H1 (cell line): ENCODE measurements at regions not wholly inside any gene's neighbourhood (a gene's known extent, or its start where the extent isn't known, plus 50 kb on each side); places are given as distances from the start of the nearest gene placed in this dataset.

Source experiments
- CTCF ChIA-PET: fragments of 300-600 bp; sonication (Branson Sonifier 250); formaldehyde crosslinking; loops from one replicate; lab custom pipeline; 2021; ENCODE audit not compliant: partially characterized antibody; lab: Charles Lee
- POLR2A ChIA-PET: fragments of 300-600 bp; sonication (Branson Sonifier 250); formaldehyde crosslinking; loops from one replicate; lab custom pipeline; 2021; ENCODE audit warnings: inconsistent platforms; ENCODE audit not compliant: partially characterized antibody; lab: Charles Lee
- DNase-seq, 2 experiments: peaks; one replicate each; pipeline versions ENCODE4 v3.0.0 to v3.0.0-alpha.2; 2010 to 2022; ENCODE audit warnings: low spot score in 2 of 2, low read depth in 1 of 2, mixed read lengths in 1 of 2
- FAIRE-seq: peaks from 2 replicates; lab custom pipeline; 2011; peaks lifted over from hg19 to GRCh38; lab: Jason Lieb, UNC
- H2AFZ ChIP-seq: 2 replicates; pipeline ENCODE4 v1.8.1; 2012; ENCODE audit warnings: low read length, inconsistent platforms
- H2AK5ac ChIP-seq: 2 replicates; pipeline ENCODE4 v1.6.1; 2013; ENCODE audit warnings: low read depth, low read length
- H2BK120ac ChIP-seq: replicated peaks from 2 replicates; pipeline ENCODE3; 2013; ENCODE audit warnings: low read depth, low read length, inconsistent platforms
- H2BK12ac ChIP-seq: 2 replicates; pipeline ENCODE4 v1.6.1; 2013; ENCODE audit warnings: low read depth, low read length
- H2BK15ac ChIP-seq: 2 replicates; pipeline ENCODE4 v1.6.1; 2013; ENCODE audit warnings: low read length
- H2BK20ac ChIP-seq: 2 replicates; pipeline ENCODE4 v1.6.1; 2013; ENCODE audit warnings: low read length
- H2BK5ac ChIP-seq: 2 replicates; pipeline ENCODE4 v1.6.1; 2013; ENCODE audit warnings: low read depth, low read length
- H3K14ac ChIP-seq: 2 replicates; pipeline ENCODE4 v1.6.1; 2013; ENCODE audit warnings: inconsistent platforms; ENCODE audit not compliant: insufficient read length
- H3K18ac ChIP-seq: 2 replicates; pipeline ENCODE4 v1.6.1; 2013; ENCODE audit warnings: low read length; ENCODE audit errors: extremely low read depth
- H3K23ac ChIP-seq: 2 replicates; pipeline ENCODE4 v1.6.1; 2013; ENCODE audit warnings: inconsistent platforms; ENCODE audit not compliant: insufficient read length
- H3K23me2 ChIP-seq: 2 replicates; pipeline ENCODE4 v1.6.1; 2013; ENCODE audit warnings: low read depth, low read length
- H3K27ac ChIP-seq: 2 replicates; pipeline ENCODE4 v1.6.1; 2011; ENCODE audit warnings: low read depth, low read length, inconsistent platforms
- H3K27me3 ChIP-seq, 4 experiments: replicated peaks in 1 of 4; 1 replicate in 1 of 4; 2 replicates in 3 of 4; pipeline versions ENCODE4 v1.6.1 to v1.8.1; 2011 to 2013; ENCODE audit warnings: low read length in 3 of 4, mild to moderate bottlenecking in 3 of 4, inconsistent platforms in 2 of 4, mixed read lengths in 2 of 4, moderate library complexity in 1 of 4; ENCODE audit not compliant: control insufficient read depth in 3 of 4, insufficient read depth in 3 of 4; ENCODE audit errors: extremely low read depth in 1 of 4
- H3K36me3 ChIP-seq, 4 experiments: 2 replicates each; pipeline versions ENCODE4 v1.6.1 to v1.8.1; 2011 to 2013; ENCODE audit warnings: mild to moderate bottlenecking in 4 of 4, low read length in 3 of 4, moderate library complexity in 2 of 4, control low read depth in 1 of 4, inconsistent platforms in 1 of 4; ENCODE audit not compliant: insufficient read depth in 4 of 4, control insufficient read depth in 2 of 4
- H3K4ac ChIP-seq: replicated peaks from 2 replicates; pipeline ENCODE3; 2013; ENCODE audit warnings: low read length, low read depth, mixed read lengths, inconsistent platforms; ENCODE audit not compliant: insufficient read length
- H3K4me1 ChIP-seq, 4 experiments: replicated peaks in 1 of 4; 1 replicate in 1 of 4; 2 replicates in 3 of 4; pipeline versions ENCODE4 v1.6.1 to v1.8.1; 2011 to 2013; ENCODE audit warnings: low read length in 3 of 4, inconsistent platforms in 2 of 4, mixed read lengths in 1 of 4; ENCODE audit not compliant: insufficient read depth in 4 of 4, control insufficient read depth in 3 of 4
- H3K4me2 ChIP-seq, 2 experiments: 2 replicates each; pipeline versions ENCODE4 v1.6.1 to v1.8.1; 2011 to 2013; ENCODE audit warnings: low read depth in 2 of 2, low read length in 2 of 2, control low read depth in 1 of 2, inconsistent platforms in 1 of 2, mild to moderate bottlenecking in 1 of 2; ENCODE audit not compliant: insufficient read depth in 1 of 2
- H3K4me3 ChIP-seq, 4 experiments: fragments of 200-600, 300-600 bp in 1 of 4; sonication (generic), shearing (Covaris generic), sonication (Bioruptor Twin) in 1 of 4; 2 replicates each; pipeline versions ENCODE4 v1.5.1 to v1.8.1; 2011 to 2016; ENCODE audit warnings: low read length in 4 of 4, low read depth in 3 of 4, control low read depth in 2 of 4, inconsistent platforms in 2 of 4, mild to moderate bottlenecking in 2 of 4, mixed read lengths in 1 of 4, moderate library complexity in 1 of 4; ENCODE audit not compliant: insufficient read depth in 2 of 4; ENCODE audit errors: extremely low read depth in 1 of 4
- H3K56ac ChIP-seq: replicated peaks from 2 replicates; pipeline ENCODE3; 2013; ENCODE audit warnings: low read depth, mild to moderate bottlenecking, mixed read lengths, low read length, inconsistent platforms; ENCODE audit not compliant: insufficient read length
- H3K79me1 ChIP-seq: 2 replicates; pipeline ENCODE4 v1.6.1; 2013; ENCODE audit warnings: low read depth, low read length, control low read depth
- H3K79me2 ChIP-seq, 2 experiments: 2 replicates each; pipeline versions ENCODE4 v1.6.1 to v1.8.1; 2012 to 2013; ENCODE audit warnings: low read length in 2 of 2, mild to moderate bottlenecking in 2 of 2, inconsistent platforms in 1 of 2; ENCODE audit not compliant: insufficient read depth in 2 of 2, control insufficient read depth in 1 of 2
- H3K9ac ChIP-seq, 4 experiments: replicated peaks in 1 of 4; 1 replicate in 1 of 4; 2 replicates in 3 of 4; pipeline versions ENCODE4 v1.6.1 to v1.8.1; 2011 to 2013; ENCODE audit warnings: low read depth in 3 of 4, low read length in 3 of 4, control low read depth in 2 of 4, mild to moderate bottlenecking in 2 of 4, moderate library complexity in 2 of 4, inconsistent platforms in 1 of 4; ENCODE audit errors: extremely low read depth in 1 of 4
- H3K9me3 ChIP-seq, 2 experiments: 2 replicates each; pipeline versions ENCODE4 v1.6.1 to v1.8.1; 2012 to 2013; ENCODE audit warnings: mild to moderate bottlenecking in 2 of 2, moderate library complexity in 2 of 2, control low read depth in 1 of 2, inconsistent platforms in 1 of 2, low read depth in 1 of 2, low read length in 1 of 2, mixed read lengths in 1 of 2; ENCODE audit not compliant: insufficient read depth in 2 of 2
- H4K20me1 ChIP-seq, 2 experiments: replicated peaks in 1 of 2; 2 replicates each; pipeline versions ENCODE3 to v1.8.1; 2011 to 2013; ENCODE audit warnings: inconsistent platforms in 2 of 2, low read length in 2 of 2, mild to moderate bottlenecking in 1 of 2; ENCODE audit not compliant: insufficient read depth in 2 of 2, control insufficient read depth in 1 of 2
- H4K5ac ChIP-seq: 2 replicates; pipeline ENCODE4 v1.6.1; 2013; ENCODE audit warnings: low read length, low read depth, mixed read lengths, inconsistent platforms; ENCODE audit not compliant: insufficient read length
- H4K8ac ChIP-seq: 2 replicates; pipeline ENCODE4 v1.8.0; 2013; ENCODE audit warnings: mild to moderate bottlenecking, moderate library complexity, low read length, inconsistent platforms; ENCODE audit not compliant: insufficient read depth; ENCODE audit errors: extremely low read depth
- H4K91ac ChIP-seq: replicated peaks from 2 replicates; pipeline ENCODE3; 2013; ENCODE audit warnings: low read length, mixed read lengths, inconsistent platforms; ENCODE audit not compliant: insufficient read length
- BRCA1 ChIP-seq: IDR thresholded peaks from 2 replicates; pipeline ENCODE4 v1.6.1; 2012; ENCODE audit warnings: low read depth, low read length, improper control_type of control experiment
- EZH2 ChIP-seq: fragments of 200-600 bp; sonication (generic); IDR thresholded peaks from 2 replicates; pipeline ENCODE4 v1.7.1; 2012; ENCODE audit warnings: low read depth, mild to moderate bottlenecking, moderate library complexity, low read length, inconsistent platforms; ENCODE audit not compliant: severe bottlenecking
- KDM1A ChIP-seq: fragments of 200-600, 300-600 bp; sonication (generic); IDR thresholded peaks from 2 replicates; pipeline ENCODE4 v1.7.1; 2016; ENCODE audit warnings: mild to moderate bottlenecking, low read length, borderline replicate concordance
- MAFK ChIP-seq: IDR thresholded peaks from 2 replicates; pipeline ENCODE4 v1.6.1; 2012; ENCODE audit warnings: low read depth, mild to moderate bottlenecking, improper control_type of control experiment, low read length
- RFX5 ChIP-seq: IDR thresholded peaks from 2 replicates; pipeline ENCODE4 v1.6.1; 2011; ENCODE audit warnings: low read depth, low read length, improper control_type of control experiment, borderline replicate concordance
- SP2 ChIP-seq: IDR thresholded peaks from 2 replicates; pipeline ENCODE4 v1.6.1; 2012; ENCODE audit warnings: mild to moderate bottlenecking, low read length, inconsistent platforms
- TAF7 ChIP-seq: optimal IDR thresholded peaks from 2 replicates; pipeline ENCODE3; 2011; ENCODE audit warnings: low read depth, mild to moderate bottlenecking, inconsistent platforms, low read length, moderate library complexity, borderline replicate concordance
- WGBS, 2 experiments: shearing (Covaris generic) in 1 of 2; methylation state at CpG; one replicate each; pipeline versions ENCODE4 v1.1.6 to v1.1.7; 2013 to 2015; ENCODE audit warnings: low lambda C conversion rate in 2 of 2, mixed read lengths in 2 of 2, inconsistent platforms in 1 of 2, low coverage in 1 of 2, missing lambda C conversion rate in 1 of 2; ENCODE audit not compliant: insufficient replicate concordance in 2 of 2, insufficient coverage in 1 of 2, insufficient read length in 1 of 2; ENCODE audit errors: extremely low coverage in 1 of 2, missing lambda C conversion rate in 1 of 2; 5-methylcytosine and 5-hydroxymethylcytosine counted together
- TF ChIP-seq, protein P1 (sequence below): IDR thresholded peaks from 2 replicates; pipeline ENCODE4 v1.6.1; 2012; ENCODE audit warnings: low read length, inconsistent platforms

DNA sequence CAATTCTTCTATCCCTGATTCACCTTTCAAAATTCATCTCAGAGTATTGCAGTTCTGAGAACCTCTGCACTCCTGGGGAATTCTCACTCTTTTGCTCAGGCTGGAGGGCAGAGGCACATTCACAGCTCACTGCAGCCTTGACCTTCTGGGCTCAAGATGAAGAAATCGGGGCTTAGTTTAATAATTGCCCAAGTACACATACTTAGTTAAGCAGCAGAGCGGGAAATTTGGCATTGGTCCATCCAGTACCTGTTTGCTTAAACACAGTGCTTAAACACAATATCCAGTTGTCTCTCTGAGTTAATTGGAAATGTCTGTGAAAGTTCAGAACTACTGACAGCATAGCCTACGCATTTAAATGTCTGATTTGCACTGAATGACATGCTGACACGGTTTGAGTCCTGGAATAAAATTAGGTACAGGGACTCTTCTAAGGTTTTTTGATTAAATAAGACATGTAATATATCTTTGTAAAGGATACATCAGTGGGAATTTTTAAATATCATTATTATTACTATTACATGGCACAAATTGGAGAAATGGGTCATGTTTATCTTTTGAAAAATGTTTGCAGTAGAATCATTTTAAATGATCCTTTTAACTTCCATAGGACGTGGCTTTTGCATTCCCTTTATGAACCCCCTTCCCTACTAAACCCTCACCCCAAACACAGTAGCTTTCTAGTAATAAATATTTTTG lies 337.4 kb downstream of the SRGAP2C start:
- TF ChIP-seq BRCA1 = no peak
- TF ChIP-seq, protein P1, sequence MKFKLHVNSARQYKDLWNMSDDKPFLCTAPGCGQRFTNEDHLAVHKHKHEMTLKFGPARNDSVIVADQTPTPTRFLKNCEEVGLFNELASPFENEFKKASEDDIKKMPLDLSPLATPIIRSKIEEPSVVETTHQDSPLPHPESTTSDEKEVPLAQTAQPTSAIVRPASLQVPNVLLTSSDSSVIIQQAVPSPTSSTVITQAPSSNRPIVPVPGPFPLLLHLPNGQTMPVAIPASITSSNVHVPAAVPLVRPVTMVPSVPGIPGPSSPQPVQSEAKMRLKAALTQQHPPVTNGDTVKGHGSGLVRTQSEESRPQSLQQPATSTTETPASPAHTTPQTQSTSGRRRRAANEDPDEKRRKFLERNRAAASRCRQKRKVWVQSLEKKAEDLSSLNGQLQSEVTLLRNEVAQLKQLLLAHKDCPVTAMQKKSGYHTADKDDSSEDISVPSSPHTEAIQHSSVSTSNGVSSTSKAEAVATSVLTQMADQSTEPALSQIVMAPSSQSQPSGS = no peak
- TF ChIP-seq SP2 = no peak
- no peak for TF ChIP-seq RFX5
- TF ChIP-seq TAF7 = no peak
- no peak for TF ChIP-seq KDM1A
- TF ChIP-seq EZH2 = no peak
- TF ChIP-seq MAFK = no peak
- TF ChIP-seq, all 59 proteins: peak for 0
- Histone ChIP-seq H2BK15ac (no peak overlapping the region), H2BK12ac (no peak overlapping the region), H2BK120ac (no peak overlapping the region), H3K14ac (no peak overlapping the region), H3K79me2 (no peaks in the 10 kb centered on the region), H3K56ac (no peak overlapping the region), H3K4me1 (peaks cover 0 to 4% (median 1%) of the 10 kb centered on the region in 4 experiments; a peak in 2 of 7 replicates), H4K8ac (no peak overlapping the region), H3K4me2 (no peak overlapping the region), H3K4me3 (no peak overlapping the region), H3K9ac (peak overlapping the region in 1 of 4 experiments; percentile 34; a peak in 1 of 7 replicates), H3K23me2 (peaks cover 7% of the 10 kb centered on the region; the same call in 1 of the 2 replicates), H3K79me1 (no peaks in the 10 kb centered on the region), H2BK20ac (no peak overlapping the region), H4K5ac (no peak overlapping the region), H2AK5ac (no peak overlapping the region), H3K4ac (no peak overlapping the region), H2AFZ (no peak overlapping the region), H4K20me1 (no peaks in the 10 kb centered on the region), H3K27me3 (no peaks in the 10 kb centered on the region; a peak in 1 of 7 replicates), H3K18ac (no peak overlapping the region), H3K9me3 (no peaks in the 10 kb centered on the region), H3K27ac (no peak overlapping the region), H3K36me3 (no peaks in the 10 kb centered on the region), H2BK5ac (no peak overlapping the region), H3K23ac (no peak overlapping the region), H4K91ac (no peak overlapping the region)
- DNase-seq = no peak
- 66% methylated on average over 5 of the region's 5 CpGs; no CpG with 5 or more reads in 1 of the 2 experiments for WGBS, 2 experiments
- CTCF ChIA-PET = interaction anchor here (1.4 kb wide), 1 partner anchor 16 kb away, joined by 3 read pairs; no protein-coding TSS in a partner anchor
- FAIRE-seq = no peak
- POLR2A ChIA-PET = no interaction called here
